ENCODE measurements at regions not wholly inside any gene's neighbourhood (a gene's known extent, or its start where the extent isn't known, plus 50 kb on each side); places are given as distances from the start of the nearest gene placed in this dataset.

DNA sequence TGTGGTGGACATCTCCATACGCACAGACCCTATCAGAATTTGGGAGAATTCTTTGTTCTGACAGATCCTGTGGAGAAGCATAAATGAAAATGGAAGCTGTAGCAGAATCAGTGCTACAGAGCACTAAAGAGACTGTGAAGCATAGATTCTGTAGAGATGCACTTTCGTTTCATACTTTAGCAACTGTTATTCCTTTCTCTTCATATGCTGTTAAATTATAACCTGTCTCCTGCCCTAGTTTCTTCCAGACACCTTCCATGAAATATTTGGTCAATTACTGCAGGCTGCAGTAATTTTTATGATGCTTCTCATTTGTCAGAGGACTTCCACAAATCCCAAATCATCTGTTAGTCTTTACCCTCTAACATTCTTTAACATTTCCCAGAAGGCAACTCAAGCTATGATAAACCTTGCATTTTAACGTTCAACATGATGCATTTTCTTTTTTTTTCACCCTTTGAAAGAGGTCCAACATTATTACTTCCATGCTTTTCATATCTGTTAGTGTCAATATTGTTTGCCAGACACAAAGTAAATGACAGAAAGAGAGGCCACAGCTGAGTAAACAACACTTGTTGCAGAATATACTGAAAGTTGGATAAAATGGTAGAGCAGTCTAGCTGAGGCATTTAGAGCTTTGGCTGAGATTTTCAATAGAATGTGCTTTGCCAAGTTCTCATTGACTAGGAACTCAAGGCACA is 412.7 kb downstream of the LMO7 start:
- peak; percentile 23 for DNase-seq

DNA sequence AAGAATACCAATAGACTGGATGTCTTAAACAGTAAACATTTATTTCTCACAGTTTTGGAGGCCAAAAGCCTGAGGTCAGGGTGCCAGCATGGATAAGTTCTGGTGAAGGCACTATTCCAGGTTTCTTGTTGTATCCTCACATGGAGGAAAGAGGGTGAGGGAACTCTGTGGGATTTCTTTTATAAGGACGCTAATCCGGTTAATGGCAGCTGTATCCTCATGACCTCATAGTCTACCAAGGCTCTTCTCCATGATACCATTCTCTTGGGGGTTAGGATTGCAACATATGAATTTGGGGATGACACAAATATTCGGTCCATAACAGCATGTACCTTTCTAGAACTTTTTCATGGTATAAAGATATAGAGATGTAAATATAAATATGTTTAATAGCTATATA is 412.0 kb downstream of the LMO7 start:
- DNase-seq, result peak; percentile 1

DNA sequence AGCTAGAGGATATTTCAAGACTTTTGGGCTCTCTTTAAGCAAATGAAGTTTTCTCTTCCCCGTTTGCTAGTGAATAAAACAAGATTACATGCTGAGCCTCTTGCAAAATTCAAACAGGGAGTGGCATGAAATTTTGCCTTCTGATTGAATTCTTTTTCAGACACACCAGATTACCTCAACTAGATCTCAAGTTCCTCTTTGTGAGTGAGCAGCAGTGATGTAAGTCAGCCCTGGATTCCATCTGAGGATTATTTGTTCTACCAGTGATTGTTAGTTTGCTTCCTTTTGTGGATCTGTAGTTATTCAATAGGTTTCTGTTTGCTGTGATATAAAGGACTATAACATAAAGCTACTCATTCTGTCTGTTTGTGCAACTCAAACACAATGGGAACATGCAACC is 407.7 kb downstream of the LMO7 start:
- no peak for DNase-seq

GRCh38 chr13:76038920-76039716 is 403.0 kb downstream of the LMO7 start:
- no peak for DNase-seq

GRCh38 chr13:76036176-76036575 is 400.0 kb downstream of the LMO7 start:
- DNase-seq, result no peak

GRCh38 chr13:76035711-76036110 is 399.6 kb downstream of the LMO7 start:
- DNase-seq, result no peak

GRCh38 chr13:76029706-76030105 is 393.6 kb downstream of the LMO7 start:
- no peak for DNase-seq

- DNase-seq, result no peak
Observed at GRCh38 chr13:76029088-76029487, 393.0 kb downstream of the LMO7 start.

GRCh38 chr13:76027131-76027530 is 391.0 kb downstream of the LMO7 start:
- DNase-seq, result no peak

DNA sequence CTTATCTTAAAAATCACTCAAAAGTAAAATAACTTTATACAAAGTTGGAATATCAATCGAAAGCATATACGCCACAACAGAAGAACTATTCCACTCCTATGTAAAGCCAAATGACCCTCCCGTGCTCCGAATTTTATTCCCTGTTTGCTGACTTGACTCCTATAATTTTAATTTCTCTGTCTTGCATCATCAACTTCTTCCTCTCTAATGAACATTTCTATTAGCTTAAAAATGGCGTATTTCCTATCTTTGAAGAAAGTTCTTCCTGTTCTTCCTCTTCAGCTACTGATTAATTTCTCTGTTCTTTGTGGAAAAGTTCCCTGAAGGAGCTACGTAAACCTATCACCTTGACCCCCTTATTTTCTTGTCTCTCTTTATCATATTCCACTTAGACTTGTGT is 389.3 kb downstream of the LMO7 start:
- no peak for DNase-seq

DNA sequence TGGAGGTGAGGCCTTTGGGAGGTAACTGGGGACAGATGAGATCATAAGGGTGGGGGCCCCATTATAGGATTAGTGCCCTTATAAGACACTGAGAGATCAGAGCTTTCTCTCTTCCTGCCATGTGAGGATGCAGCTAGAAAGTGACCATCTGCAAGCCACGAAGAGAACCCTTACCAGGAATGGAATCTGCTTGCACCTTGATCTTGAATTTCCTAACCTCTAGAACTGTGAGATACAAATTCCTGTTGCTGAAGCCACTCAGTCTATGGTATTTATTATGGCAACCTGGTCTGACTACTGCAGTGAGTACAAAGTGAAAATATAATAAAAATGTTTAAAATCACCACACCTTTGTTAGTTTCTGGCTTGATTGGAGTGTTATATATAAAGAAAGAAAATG is 388.0 kb downstream of the LMO7 start:
- no peak for DNase-seq

GRCh38 chr13:76023652-76024051 is 387.5 kb downstream of the LMO7 start:
- DNase-seq, result no peak

GRCh38 chr13:76020421-76020955 is 384.4 kb downstream of the LMO7 start:
- no peak for DNase-seq

GRCh38 chr13:76019421-76020044 is 383.4 kb downstream of the LMO7 start:
- no peak for DNase-seq

- no peak for DNase-seq
Observed at GRCh38 chr13:76017861-76018556, 381.9 kb downstream of the LMO7 start.

DNA sequence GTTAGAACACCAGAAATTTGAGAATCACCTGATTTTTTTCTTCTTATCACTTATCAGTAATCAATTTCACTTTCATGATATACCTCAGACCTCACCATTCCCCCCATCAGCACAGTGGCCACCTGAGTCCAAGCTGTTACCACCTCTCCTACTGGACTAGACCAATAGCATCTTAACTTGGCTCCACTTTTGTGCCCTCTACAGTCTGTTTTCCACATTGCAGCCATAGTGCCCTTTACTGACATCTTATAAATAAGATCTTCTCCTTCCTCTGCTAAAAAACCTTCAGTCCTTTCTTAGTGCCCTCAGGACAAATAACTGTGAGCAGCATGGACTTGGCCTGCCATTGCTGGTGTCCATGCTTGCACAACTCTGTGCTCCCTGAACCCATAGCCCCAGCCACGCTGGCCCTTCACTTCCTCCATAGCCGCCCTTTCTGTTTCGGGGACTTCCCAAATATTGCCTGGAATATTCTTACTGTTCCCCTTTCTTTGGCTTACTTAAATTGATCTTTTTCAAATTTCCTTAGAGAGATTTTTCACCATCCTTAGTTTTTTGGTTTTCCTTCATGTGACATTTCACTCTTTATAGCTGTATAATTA is 380.8 kb downstream of the LMO7 start:
- no peak for DNase-seq

- peak; percentile 23 for DNase-seq
Observed at GRCh38 chr13:76014406-76015318, 378.5 kb downstream of the LMO7 start.

GRCh38 chr13:76012091-76012721 is 376.1 kb downstream of the LMO7 start:
- DNase-seq, result no peak

- DNase-seq, result no peak
Observed at GRCh38 chr13:76009267-76009890, 373.2 kb downstream of the LMO7 start.

- no peak for DNase-seq
Observed at GRCh38 chr13:76004416-76004815, 368.3 kb downstream of the LMO7 start.
